ENCODE measurements at regions not wholly inside any gene's neighbourhood (a gene's known extent, or its start where the extent isn't known, plus 50 kb on each side); places are given as distances from the start of the nearest gene placed in this dataset.
"Not testable (repeated sequence)": the region's sequence is repeated elsewhere in the genome, so short reads cannot be mapped to it uniquely, and the experiment has no call there.

- no peak for DNase-seq
Observed at GRCh38 chr14:101083564-101084435, 180.3 kb upstream of the RTL1 start.

GRCh38 chr14:101084436-101084826, 180.9 kb upstream of the RTL1 start:
- no peak for DNase-seq

GRCh38 chr14:101086926-101087325, 183.4 kb upstream of the RTL1 start:
- DNase-seq, result no peak

- DNase-seq, result no peak
Observed at GRCh38 chr14:101087614-101088394, 184.3 kb upstream of the RTL1 start.

- DNase-seq, result no peak
Observed at GRCh38 chr14:101088395-101088667, 184.8 kb upstream of the RTL1 start.

- no peak for DNase-seq
Observed at GRCh38 chr14:101088714-101089113, 185.2 kb upstream of the RTL1 start.

- DNase-seq, result not testable (repeated sequence)
Observed at GRCh38 chr14:101090478-101090877, 187.0 kb upstream of the RTL1 start.

- DNase-seq, result no peak
Observed at GRCh38 chr14:101090976-101091375, 187.5 kb upstream of the RTL1 start.

- not testable (repeated sequence) for DNase-seq
Observed at GRCh38 chr14:101094916-101095315, 191.4 kb upstream of the RTL1 start.

GRCh38 chr14:101096551-101096950, 193.0 kb upstream of the RTL1 start:
- DNase-seq, result no peak

- DNase-seq, result no peak
Observed at GRCh38 chr14:101097109-101097793, 193.7 kb upstream of the RTL1 start.

- no peak for DNase-seq
Observed at GRCh38 chr14:101098177-101098576, 194.7 kb upstream of the RTL1 start.

GRCh38 chr14:101098641-101099040, 195.1 kb upstream of the RTL1 start:
- no peak for DNase-seq

GRCh38 chr14:101101456-101102056, 198.0 kb upstream of the RTL1 start:
- DNase-seq, result no peak

- no peak for DNase-seq
Observed at GRCh38 chr14:101102875-101103274, 199.4 kb upstream of the RTL1 start.

GRCh38 chr14:101103321-101103901, 199.9 kb upstream of the RTL1 start:
- DNase-seq, result no peak

GRCh38 chr14:101104485-101104884, 201.0 kb upstream of the RTL1 start:
- DNase-seq, result no peak

GRCh38 chr14:101105045-101105444, 201.5 kb upstream of the RTL1 start:
- no peak for DNase-seq

- no peak for DNase-seq
Observed at GRCh38 chr14:101108579-101109346, 205.2 kb upstream of the RTL1 start.

GRCh38 chr14:101109347-101109638, 205.8 kb upstream of the RTL1 start:
- DNase-seq, result no peak

GRCh38 chr14:101109981-101110728, 206.6 kb upstream of the RTL1 start:
- no peak for DNase-seq

Data from activated CD4-positive, alpha-beta T cell treated with anti-CD3 and anti-CD28 coated beads for 48 hours (primary cell).